Renal cortical epithelial cell (primary cell): ENCODE measurements at regions not wholly inside any gene's neighbourhood (a gene's known extent, or its start where the extent isn't known, plus 50 kb on each side); places are given as distances from the start of the nearest gene placed in this dataset.
"Not testable (repeated sequence)": the region's sequence is repeated elsewhere in the genome, so short reads cannot be mapped to it uniquely, and the experiment has no call there.

Experiments
- DNase-seq: peaks from one replicate; pipeline ENCODE4 v3.0.0-alpha.2; 2011; ENCODE audit warnings: low read depth

DNA sequence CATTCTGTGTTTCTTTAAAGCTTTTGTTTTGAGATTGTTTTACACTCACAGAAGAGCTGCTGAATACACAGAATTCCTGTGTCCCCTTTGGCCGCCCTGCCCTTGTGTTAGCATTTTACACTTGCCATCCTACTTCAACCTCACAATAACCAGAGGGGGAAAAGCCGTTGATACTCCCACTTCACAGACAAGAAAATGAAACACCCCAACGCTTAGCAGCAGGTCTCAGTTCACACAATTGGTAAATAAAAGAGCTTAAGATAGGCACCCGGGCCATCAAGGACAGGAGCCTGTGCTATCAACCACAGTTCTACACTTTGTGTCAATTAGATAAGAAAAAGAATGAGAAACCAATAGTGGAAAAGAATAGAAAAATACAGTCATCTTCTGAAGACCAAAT lies 178.0 kb downstream of the SYK start:
- no peak for DNase-seq

DNA sequence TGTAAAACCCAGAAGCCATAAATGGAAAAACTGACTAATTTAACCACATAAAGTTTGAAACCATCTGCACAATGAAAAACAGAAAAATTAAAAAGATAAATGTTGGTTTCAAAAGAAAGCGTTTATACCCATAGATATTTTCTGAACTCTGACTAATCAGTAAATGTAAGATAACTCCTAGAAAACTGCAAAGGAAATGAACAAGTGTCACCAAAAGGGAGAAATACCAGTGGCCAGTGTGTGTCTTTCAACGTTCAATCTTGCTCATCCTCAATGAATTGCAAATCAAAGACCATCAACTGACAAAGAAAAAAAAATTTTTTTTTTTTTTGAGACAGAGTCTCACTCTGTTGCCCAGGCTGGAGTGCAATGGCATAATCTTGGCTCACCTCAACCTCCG lies 180.1 kb downstream of the SYK start:
- no peak for DNase-seq

DNA sequence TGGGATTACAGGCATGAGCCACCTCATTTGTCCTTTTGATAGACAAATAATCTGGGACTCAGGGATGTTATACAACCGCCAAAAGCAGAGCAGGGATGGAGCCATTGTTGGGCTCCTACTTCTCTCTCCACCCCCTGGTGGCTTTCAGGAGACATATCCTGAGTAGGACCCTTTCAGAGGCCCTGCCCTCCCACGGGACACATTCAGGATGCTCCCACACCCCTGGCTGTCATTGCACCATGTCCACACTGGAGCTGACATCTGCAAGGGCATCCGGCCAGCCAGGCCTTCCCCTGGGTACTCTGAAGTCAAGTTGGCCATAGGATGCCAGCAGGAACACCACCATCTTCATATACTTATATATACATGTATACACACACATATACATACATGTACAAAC lies 181.8 kb downstream of the SYK start:
- no peak for DNase-seq

DNA sequence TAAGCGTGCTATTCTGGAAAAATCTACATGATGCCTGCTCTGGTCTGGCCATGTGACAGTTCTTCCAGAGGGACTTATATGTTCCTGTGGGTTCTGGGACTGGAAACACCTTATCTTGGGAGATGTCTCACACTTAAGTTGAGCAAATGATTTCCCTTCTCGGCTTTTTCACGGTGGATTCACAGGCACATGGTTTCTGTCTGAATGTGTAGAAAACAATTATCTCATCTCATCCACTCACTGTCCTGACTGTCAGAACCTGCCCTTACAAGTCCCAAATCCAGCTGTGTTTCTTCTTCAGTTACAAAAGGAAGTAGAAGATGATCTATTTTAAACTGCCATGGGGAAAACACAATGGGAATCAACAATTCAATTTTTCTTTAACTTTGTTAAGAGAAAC lies 184.0 kb downstream of the SYK start:
- DNase-seq: no peak

DNA sequence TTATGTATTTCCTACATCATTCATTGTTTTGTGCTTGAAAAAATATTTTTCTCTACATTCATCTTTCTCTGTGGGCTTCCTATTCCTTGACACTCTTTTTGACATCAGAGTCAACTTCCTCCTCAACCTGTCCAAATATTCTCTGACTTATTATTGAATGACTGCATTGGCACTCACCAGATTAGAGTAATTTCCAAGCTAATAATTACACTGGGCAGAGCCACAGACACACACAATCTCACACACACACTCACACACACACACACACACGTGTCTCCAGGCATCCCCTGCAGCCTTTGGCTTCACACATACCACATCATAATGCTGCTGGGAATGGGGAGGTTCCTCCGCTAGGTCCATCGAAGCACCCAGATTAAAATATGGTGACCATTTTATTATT lies 184.5 kb downstream of the SYK start:
- DNase-seq: no peak

DNA sequence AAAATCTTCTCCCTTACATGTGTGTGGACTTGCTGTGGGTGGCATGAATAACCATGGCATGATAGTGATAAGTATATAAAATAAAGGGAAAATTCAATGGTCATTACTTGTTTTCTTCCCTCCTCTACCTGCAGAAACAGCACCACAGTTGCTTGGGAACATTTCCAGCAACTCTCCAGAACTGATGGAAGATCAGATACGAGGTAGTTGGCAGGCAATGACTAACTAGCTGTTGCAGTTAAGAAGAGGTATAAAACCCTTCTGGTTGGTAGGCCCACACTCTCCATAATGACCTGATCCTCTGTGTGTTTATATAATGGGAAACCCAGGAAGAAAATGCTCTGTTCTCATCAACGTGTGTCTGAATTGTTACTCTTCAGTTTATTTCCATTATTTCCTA lies 185.9 kb downstream of the SYK start:
- no peak for DNase-seq

DNA sequence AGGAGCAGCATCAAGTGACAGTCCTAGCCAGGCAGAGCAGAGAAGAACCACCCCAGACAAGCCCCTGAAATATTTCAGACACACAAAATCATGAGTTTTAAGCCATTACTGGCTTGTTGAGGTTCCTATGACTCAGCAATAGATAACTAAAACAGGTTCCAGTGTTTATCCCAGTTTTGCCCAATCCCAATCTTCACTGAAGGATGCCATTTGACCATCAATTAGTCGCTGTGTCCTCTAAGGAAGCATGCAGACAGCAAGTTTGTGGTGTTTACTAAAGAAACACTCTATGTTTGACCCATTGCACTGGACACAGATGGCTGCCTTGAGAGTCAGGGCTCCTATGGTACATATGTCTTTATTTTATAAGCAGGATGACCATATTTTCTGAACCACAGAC lies 186.7 kb downstream of the SYK start:
- DNase-seq: no peak

DNA sequence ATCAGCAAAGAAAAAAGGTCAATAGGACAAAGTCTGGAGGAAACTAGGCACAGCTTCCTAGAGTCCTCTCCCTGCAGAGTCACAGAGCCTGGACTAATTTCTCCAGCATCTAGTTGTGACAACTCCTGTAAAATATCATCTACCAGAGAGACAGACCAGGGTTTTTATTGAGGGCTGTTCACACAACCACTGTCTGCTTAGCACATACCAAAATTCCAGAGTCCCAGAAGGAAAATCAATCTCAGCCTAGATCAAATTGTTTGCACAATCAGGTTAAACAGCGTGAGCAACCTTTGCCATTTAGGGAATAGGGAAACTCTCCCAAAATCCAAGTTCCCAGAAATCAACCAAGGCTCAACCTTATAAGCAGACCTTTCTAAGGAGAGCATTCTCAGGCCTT lies 190.3 kb downstream of the SYK start:
- peak; percentile 34 for DNase-seq

DNA sequence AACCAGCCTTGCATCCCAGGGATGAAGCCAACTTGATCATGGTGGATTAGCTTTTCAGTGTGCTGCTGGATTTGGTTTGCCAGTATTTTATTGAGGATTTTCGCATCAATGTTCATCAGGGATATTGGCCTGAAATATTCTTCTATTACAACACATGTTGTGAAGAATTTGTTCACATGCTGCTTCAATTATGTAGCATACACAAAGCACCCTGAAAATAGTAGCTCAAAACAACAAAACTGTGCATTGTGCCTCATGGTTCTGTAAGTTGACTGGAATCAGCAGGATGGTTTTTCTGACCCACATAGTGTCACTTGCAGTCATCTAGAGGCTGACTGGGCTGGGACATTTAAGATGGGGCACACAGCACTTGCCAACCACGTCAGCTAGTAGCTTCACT lies 193.9 kb downstream of the SYK start:
- no peak for DNase-seq

DNA sequence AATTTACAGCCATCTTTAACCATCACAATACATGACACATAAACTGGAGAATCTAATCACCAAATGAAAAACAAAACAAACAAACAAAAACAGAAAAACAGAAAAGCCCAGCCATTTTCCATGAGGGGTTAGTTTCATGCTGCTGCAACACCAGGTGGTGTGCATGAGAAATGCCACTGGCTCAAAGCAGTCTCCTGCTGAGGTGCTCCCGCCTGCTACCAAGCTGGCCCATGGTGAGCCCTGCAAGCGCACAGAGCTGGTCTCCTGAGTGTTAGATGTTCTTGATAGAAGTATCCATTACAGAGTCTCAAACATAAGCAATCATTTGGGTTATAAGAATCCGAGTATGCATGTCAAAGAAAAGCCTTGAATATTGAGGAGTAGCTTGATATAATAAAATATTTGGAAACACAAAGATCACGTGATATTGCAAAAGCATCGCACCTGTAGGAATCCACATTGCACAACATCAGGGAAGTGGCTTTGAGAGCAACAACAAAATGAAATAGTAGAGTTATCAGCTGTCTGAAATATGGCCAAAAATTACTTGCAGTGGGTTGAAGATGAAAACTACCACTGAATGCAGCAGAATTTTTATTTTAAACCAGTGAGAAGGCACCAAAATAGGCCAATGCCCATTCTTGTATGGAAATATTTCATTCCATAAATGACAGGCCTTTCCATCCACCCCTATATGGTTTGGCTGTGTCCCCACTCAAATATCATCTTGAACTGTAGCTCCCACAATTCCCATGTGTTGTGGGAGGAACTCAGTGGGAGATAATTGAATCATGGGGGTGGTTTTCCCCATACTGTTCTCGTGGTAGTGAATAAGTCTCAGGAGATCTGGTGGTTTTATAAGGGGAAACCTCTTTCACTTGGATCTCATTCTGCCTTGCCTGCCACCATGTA lies 194.8 kb downstream of the SYK start:
- DNase-seq: no peak

DNA sequence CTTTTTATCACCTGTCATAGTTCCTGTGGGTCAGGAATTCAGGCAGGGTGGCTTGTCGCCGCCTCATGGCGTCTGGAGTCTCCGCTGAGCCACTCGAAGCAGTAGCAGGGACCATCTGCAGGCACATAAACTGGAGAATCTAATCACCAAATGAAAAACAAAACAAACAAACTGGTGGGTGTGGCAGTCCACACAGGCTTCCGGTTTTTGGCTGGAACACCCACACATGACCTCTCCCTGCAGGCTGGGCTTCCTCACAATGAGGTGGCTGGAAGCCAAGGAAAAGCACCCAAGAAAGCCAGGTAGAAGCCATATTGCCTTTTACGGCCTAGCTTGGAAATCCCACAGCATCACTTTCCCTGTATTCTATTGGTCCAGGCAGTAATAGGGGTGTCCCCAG lies 197.0 kb downstream of the SYK start:
- no peak for DNase-seq

DNA sequence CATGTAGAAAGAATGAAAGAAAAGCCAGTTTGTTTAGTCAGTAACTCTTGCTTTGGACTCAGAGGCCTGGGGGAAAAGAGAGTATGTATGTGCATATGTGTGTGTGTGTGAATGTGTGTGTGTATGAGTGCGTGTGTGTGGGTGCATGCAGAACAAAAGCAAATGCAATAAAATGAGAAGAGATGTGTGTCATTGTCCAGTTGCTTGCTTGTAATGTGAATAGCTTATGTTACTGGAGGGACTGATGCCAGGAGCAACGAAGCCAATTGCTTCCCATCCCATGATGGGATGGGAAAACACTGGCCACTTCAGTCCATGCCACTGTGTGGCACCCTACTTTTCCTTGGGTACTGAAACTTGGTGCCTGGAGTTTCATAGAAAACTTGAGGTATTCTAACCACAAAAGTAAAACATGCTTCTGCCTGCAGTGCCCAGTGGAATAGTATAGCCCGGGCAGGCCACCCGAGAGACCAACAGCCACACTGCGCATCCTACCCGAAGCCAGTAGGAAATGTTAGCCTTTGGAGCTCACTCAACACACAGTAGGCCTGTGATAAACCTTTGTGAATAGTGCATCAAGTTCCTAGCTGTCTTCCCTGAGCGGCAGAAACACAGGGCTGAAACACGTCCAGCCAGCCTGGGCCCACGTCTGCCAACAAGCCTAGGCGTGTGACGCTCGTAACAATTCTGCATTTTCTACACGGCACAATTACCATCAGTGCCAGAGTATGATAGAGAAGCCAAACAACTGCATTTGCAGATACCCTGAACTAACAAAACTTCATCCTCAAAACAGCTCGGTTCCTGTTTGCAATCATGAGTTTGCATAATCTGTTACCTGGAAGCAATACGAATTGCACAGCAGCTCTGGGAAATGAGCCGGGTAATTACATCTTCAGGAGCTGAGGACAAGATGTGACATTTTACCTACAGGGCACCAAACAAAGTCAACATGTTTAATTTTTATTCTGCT lies 198.1 kb downstream of the SYK start:
- no peak for DNase-seq

DNA sequence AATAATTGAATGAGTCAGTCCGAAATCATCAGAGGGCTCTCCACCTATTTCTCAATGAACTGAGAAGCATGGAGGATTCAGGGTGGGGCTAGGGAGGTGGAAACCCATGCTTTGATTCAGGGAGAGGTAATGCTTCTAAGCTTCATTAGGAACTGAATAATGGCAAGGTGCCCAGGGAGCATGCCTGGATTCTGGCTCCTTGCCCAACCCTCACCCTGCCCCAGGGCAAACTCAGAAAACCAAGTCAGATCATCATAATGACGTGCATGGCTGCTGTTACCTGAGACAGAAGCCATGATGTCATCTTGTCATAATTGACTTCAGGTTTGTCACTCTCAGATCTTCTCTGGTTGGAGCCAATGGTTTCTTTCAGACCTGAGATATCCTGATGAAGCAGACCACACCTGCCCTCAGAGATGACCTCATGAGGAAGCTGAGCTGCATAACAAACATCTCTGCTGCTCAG lies 199.6 kb downstream of the SYK start:
- peak; percentile 97 for DNase-seq

DNA sequence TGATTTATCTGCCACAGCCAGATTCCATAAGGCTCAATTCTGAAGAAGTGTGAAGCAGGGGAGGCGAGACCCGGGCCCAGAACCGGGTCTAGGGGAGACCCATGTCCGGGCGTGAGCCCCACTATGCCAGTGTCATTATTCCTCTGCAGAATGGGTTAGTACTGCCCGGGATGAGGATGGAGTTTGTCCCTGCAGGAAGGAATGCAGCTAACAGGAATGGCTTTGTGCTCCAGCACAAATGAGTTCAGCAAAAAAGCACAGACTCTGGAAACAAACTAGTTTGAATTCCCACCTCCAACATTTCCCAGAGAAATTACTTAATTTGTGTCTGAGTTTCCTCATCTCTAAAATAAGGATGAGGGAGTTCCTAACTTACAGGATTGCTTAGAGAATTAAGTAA lies 202.9 kb downstream of the SYK start:
- DNase-seq: no peak

DNA sequence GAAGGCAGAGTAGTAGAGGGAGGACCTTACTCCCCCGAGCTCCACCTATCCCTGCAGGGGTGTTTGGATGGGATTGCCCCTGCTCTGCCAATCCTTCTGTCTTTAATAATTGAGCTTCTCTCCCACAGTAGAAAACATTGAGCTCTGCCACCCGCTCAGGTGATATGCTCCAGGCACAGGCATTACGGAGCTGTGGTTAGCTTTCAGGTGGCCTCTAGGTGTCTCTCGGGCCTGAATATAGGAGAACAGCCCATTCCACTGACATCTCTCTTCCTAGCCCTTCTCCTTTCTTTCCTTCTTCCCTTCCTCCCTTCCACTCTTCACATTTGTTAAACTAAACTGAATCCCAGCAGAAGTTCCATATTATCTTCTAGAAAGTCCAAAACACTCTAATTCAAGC lies 203.4 kb downstream of the SYK start:
- DNase-seq: no peak

DNA sequence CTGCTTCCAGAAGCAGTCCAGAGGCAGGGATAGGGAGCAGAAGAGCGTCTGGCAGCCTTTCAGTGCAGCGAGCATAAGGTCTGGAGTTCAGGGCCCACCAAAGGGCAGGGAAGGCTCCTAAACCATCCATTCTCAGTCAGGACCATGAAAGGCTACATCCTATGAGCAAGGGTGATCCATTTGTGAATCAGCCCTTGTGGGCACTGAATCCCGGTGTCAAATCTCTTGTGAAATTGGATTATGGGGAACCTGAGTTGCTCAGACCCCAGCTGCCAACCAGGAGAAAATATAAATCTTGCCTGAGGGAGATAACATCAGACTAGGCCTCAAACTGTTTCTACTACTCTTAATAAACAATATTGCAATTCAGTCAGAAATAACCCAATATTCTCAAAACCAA lies 204.4 kb downstream of the SYK start:
- DNase-seq: no peak

DNA sequence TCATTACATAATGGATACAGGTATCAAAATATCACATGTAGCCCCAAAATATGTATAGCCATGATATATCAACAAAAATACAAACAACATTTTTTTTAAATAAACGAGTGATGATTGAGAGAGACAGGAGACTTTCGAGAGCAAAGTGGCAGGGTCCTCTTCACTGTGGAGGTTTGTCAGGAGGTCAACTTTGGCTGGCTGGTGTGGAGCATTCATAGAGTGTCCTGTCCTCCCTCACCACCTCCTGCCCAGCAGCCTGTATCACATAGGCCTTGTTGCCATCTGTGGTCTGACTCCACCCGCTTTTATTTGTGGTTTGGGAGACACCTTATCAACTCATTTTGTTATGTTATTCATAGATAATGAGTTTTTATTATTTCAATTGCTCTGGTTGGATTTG lies 206.9 kb downstream of the SYK start:
- DNase-seq: no peak

DNA sequence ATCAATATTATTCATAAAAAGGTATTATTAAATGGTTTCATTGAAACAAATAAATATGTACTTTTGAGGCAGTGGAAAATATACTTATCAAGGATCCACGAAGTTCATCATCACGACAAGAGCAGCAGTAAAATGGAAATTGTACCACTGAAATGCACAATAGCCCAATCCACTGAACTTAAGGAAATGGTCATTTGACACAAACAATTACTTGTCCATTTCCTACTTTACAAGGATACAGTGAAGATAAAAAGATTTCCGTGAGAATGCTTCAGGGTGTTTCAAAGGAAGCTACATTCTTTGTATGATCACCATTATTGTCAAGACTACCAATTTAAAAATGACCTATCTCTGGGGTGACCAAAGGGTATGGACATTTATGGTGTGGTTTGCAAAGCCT lies 210.3 kb downstream of the SYK start:
- no peak for DNase-seq

DNA sequence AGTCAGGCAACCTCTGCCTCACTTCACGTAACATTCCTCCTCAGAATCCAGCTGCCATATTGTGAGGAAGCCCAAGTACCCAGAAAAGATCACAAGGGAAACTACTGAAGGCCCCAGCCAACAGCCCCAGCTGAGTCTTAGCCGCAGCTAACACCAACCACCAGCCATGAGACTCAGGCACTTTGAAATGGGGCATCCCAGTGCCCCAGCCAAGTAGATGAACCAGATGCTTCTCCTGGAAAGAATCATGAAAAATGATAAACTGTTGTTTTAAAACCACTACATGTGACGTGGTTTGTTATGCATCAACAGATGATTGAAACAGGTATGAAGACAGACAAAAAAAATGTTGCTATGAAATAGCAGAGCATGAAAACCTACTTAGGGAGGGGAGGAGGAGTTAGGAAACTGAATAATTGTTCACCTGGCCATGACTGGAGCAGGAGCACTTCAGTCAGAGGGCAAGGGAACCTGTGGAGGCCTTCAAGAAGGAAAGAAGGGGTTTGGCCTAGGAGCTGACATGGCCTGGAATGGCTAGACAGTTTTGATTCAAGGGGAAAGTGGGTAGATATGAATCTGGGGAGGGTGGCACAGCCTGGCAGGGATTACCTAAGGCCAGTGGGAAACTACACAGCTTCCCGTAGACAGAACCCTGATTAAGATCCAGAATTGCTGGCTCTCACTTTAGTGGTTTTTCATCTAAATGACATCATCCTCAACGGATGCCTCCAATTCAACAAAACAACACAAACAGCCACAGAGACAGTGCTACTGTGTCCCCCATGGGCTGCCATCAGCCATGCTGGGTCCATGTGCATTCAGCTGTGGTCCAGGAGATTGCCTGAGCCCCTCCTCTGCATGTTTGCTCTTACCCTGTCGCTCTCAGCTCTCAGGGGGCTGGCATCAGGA lies 211.6 kb downstream of the SYK start:
- DNase-seq: no peak

DNA sequence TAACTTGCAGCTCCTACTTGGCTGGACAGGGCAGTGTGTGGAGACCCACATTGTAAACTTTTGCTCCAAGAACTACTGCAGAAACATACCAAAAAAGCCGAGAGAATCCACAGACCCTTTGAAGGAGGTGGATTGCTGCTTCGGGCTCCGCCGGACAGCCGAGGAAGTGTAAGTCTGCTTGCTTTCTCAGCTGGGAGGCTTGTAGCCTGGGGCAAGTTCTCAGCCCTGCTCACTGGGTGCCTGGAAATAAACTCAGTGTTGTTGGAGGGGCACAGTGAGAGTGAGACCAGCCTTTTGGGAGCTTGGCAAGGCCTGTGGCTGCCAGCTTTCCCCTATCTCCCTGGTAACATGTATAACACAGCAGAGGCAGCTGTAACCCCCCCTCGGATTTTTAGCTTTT lies 215.6 kb downstream of the SYK start:
- DNase-seq: no peak

DNA sequence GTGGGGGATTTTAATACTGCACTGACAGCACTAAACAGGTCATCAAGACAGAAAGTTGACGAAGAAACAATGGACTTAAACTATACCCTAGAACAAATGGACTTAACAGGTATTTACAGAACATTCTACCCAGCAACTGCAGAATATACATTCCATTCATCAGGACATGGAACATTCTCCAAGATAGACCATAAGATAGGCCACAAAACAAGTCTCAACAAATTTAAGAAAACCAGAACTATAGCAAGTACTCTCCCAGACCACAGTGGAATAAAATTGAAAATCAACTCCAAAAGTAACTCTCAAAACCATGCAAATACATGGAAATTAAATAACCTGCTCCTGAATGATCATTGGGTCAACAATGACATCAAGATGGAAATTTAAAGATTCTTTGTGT lies 218.3 kb downstream of the SYK start:
- not testable (repeated sequence) for DNase-seq

DNA sequence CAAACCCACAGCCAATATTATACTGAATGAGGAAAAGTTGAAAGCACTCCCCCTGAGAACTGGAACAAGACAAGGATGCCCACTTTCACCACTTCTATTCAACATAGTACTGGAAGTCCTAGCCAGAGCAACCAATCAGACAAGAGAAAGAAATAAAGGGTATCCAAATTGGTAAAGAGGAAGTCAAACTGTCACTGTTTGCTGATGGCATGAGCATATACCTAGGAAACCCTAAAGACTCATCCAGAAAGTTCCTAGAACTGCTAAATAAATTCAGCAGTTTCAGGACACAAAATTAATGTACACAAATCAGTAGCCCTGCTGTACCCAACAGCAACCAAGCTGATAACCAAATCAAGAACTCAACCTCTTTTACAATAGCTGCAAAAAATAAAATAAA lies 220.0 kb downstream of the SYK start:
- DNase-seq: not testable (repeated sequence)
